RWPE1 (cell line): ENCODE measurements at regions not wholly inside any gene's neighbourhood (a gene's known extent, or its start where the extent isn't known, plus 50 kb on each side); places are given as distances from the start of the nearest gene placed in this dataset.

Source experiments
- CTCF ChIA-PET: fragments of 350-600 bp; sonication (Branson Sonifier 250); formaldehyde crosslinking; extraction: SDS; loops from one replicate; lab custom pipeline; 2021; lab: Yijun Ruan, JAX
- POLR2A ChIA-PET: fragments of 400-600 bp; formaldehyde crosslinking; extraction: SDS; loops from one replicate; lab custom pipeline; 2020; ENCODE audit warnings: antibody characterized with exemption; ENCODE audit not compliant: low non-redundant PET; lab: Yijun Ruan, JAX
- DNase-seq: peaks from one replicate; pipeline ENCODE4 v3.0.0; 2012; ENCODE audit warnings: low spot score
- H3K27ac ChIP-seq: fragments of 450-650 bp; 2 replicates; pipeline ENCODE4 v1.5.1; 2017
- CTCF ChIP-seq: fragments of 450-650 bp; conservative IDR thresholded peaks from 2 replicates; pipeline ENCODE4 v1.5.1; 2017; ENCODE audit warnings: low read depth, mild to moderate bottlenecking

- DNase-seq: peak; percentile 56
- no peak overlapping the region for H3K27ac ChIP-seq
- CTCF ChIA-PET: no interaction called here
- no peak for TF ChIP-seq CTCF
- POLR2A ChIA-PET: no interaction called here
Measured at GRCh38 chr12:92341065-92341668, 195.5 kb upstream of the BTG1 start.

- TF ChIP-seq CTCF: no peak
- H3K27ac ChIP-seq: no peak overlapping the region
- CTCF ChIA-PET: no interaction called here
- no peak for DNase-seq
- POLR2A ChIA-PET: no interaction called here
Measured at GRCh38 chr12:92340441-92341064, 194.9 kb upstream of the BTG1 start.

- H3K27ac ChIP-seq: no peak overlapping the region
- ChIA-PET CTCF (no interaction called here), POLR2A (no interaction called here)
- TF ChIP-seq CTCF: no peak
- DNase-seq: no peak
Measured at GRCh38 chr12:92340003-92340402, 194.4 kb upstream of the BTG1 start.

GRCh38 chr12:92339198-92339821 lies 193.7 kb upstream of the BTG1 start:
- no peak overlapping the region for H3K27ac ChIP-seq
- DNase-seq: no peak
- POLR2A ChIA-PET: no interaction called here
- CTCF ChIA-PET: no interaction called here
- no peak for TF ChIP-seq CTCF

- ChIA-PET POLR2A (no interaction called here), CTCF (no interaction called here)
- H3K27ac ChIP-seq: no peak overlapping the region
- no peak for DNase-seq
- no peak for TF ChIP-seq CTCF
Measured at GRCh38 chr12:92338671-92339070, 193.0 kb upstream of the BTG1 start.

- CTCF ChIA-PET: no interaction called here
- H3K27ac ChIP-seq: no peak overlapping the region
- no peak for TF ChIP-seq CTCF
- DNase-seq: no peak
- POLR2A ChIA-PET: no interaction called here
Measured at GRCh38 chr12:92338102-92338501, 192.5 kb upstream of the BTG1 start.
